ENCODE measurements at regions not wholly inside any gene's neighbourhood (a gene's known extent, or its start where the extent isn't known, plus 50 kb on each side); places are given as distances from the start of the nearest gene placed in this dataset.
A peak's percentile ranks its signal among the peaks of the same experiment; 100 is the strongest.

DNA sequence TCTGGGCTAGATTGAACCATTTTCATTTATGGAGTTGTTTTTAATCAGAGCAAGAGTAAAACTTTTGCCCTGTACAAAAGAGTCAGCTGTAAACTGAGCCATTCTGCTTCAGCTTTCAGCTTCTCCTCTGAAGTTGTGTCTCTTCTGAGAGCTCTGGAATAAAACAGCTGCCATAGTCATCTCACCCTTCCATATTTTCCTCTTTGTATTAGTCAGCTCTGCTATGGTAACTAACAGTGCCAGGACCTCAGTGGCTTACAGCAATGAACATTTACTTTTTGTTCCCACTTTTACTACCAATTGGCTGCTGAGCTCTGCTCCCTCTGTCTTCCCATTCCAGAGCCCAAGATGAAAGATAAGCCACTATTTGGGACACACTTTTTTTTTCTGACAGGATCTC, 178.5 kb downstream of the DAD1 start:
- intact Hi-C loops (cut with DNase I), result no loop called here
- ATAC-seq (no peak), DNase-seq (no peak)
- H3K36me3 ChIP-seq, result no peaks in the 10 kb centered on the region
- H3K27me3 ChIP-seq, result no peaks in the 10 kb centered on the region
- TF ChIP-seq, protein P1, sequence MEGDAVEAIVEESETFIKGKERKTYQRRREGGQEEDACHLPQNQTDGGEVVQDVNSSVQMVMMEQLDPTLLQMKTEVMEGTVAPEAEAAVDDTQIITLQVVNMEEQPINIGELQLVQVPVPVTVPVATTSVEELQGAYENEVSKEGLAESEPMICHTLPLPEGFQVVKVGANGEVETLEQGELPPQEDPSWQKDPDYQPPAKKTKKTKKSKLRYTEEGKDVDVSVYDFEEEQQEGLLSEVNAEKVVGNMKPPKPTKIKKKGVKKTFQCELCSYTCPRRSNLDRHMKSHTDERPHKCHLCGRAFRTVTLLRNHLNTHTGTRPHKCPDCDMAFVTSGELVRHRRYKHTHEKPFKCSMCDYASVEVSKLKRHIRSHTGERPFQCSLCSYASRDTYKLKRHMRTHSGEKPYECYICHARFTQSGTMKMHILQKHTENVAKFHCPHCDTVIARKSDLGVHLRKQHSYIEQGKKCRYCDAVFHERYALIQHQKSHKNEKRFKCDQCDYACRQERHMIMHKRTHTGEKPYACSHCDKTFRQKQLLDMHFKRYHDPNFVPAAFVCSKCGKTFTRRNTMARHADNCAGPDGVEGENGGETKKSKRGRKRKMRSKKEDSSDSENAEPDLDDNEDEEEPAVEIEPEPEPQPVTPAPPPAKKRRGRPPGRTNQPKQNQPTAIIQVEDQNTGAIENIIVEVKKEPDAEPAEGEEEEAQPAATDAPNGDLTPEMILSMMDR (IDR thresholded peaks at IDR 0.05), result no peak
- H3K27ac ChIP-seq, result no peak overlapping the region
- H3K4me1 ChIP-seq, result no peaks in the 10 kb centered on the region
- H3K4me3 ChIP-seq, result no peak overlapping the region
- no peaks in the 10 kb centered on the region for H3K9me3 ChIP-seq

DNA sequence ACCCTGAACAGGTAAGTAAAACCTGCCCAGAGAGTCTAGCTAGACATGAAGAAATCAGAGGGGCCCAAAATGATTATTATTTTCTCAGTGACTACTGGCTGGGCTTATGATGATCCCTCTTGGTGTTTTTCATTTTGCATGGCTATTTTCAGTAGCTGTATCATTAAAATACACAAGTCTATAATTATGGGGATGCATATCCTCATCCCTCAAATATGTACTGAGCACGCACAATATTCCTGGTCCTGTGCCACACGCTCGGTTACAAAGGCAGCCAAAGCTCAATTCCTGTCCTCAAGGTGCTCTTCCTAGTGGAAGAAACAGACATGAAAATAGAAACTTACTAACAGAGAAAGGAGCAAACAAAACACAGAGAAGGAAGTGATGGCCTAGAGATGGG, 180.0 kb downstream of the DAD1 start:
- intact Hi-C loops (cut with DNase I), result no loop called here
- DNase-seq (no peak), ATAC-seq (no peak)
- H3K27ac ChIP-seq, result no peak overlapping the region
- no peaks in the 10 kb centered on the region for H3K27me3 ChIP-seq
- H3K4me3 ChIP-seq, result no peak overlapping the region
- no peaks in the 10 kb centered on the region for H3K4me1 ChIP-seq
- H3K36me3 ChIP-seq, result no peaks in the 10 kb centered on the region
- H3K9me3 ChIP-seq, result no peaks in the 10 kb centered on the region
- TF ChIP-seq, protein P1 (IDR thresholded peaks at IDR 0.05), result no peak

DNA sequence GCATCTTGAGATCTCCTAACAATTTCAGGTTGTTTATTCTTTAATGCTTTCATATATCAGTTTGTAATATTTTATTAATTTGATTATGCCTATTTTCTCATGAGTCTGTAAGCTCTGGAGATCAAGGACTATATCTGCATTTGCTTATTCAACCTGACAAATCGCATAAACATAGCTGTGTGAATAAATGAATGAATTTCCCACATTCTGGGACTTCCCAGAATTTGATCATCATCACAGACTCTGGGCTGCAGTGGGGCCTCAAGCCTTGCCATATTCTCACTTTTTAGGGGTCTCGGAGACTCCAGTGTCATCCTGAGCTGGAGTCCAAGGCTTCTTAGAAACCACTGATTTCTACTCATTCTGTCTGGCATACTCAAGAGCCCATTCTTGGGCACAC, 180.5 kb downstream of the DAD1 start:
- TF ChIP-seq, protein P1 (IDR thresholded peaks at IDR 0.05), result no peak
- intact Hi-C loops (cut with DNase I), result no loop called here
- no peak for ATAC-seq

DNA sequence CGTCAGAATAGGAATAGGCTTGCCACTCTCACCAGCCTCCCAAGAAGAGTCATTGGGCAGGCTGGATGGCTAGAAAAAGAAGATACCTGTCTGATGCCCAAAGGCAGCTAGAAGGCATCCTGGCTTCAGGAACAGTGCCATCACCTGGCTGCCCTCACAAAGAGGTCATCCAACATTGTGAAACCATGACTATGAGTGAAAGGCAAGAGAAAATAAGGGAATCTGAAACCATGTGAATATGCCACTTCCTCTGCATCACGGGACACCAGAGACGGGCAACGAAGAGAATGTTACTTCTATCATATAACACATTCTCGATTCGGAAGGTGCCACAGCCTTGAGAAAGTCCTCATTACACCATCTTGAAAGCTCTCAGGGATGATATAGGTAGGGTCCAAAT, 182.0 kb downstream of the DAD1 start:
- Histone ChIP-seq H3K9me3 (no peaks in the 10 kb centered on the region), H3K27me3 (no peaks in the 10 kb centered on the region), H3K4me3 (no peak overlapping the region), H3K36me3 (no peaks in the 10 kb centered on the region), H3K4me1 (no peaks in the 10 kb centered on the region), H3K27ac (no peak overlapping the region)
- intact Hi-C loops (cut with DNase I), result no loop called here
- TF ChIP-seq, protein P1 (IDR thresholded peaks at IDR 0.05), result no peak
- peak; percentile 25 for ATAC-seq
- DNase-seq, result no peak

More for the DNA sequence above, 180.5 kb downstream of the DAD1 start:
- no peaks in the 10 kb centered on the region for H3K36me3 ChIP-seq
- H3K4me1 ChIP-seq, result no peaks in the 10 kb centered on the region
- H3K9me3 ChIP-seq, result no peaks in the 10 kb centered on the region
- no peak for DNase-seq
- H3K27me3 ChIP-seq, result no peaks in the 10 kb centered on the region
- H3K27ac ChIP-seq, result no peak overlapping the region
- no peak overlapping the region for H3K4me3 ChIP-seq

DNA sequence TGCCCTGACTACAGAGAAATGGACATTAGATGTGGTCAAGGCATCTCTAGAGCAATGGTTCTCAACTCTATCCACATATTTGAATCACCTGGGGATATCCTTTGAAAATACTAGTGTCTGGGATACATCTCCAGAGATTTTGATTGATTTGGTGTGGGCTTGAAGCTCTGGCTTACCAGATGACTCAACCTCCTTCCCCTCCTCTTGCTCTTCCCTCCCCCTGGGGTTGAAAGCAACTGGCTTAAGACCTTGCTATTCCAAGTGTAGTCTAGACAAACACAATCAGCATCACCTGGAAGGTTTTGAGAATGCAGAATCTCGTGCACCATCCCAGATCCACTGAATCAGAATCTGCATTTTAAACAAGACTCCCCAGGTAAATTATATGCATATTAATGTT, 183.8 kb downstream of the DAD1 start:
- no peak overlapping the region for H3K4me3 ChIP-seq
- intact Hi-C loops (cut with DNase I), result no loop called here
- TF ChIP-seq, protein P1 (IDR thresholded peaks at IDR 0.05), result no peak
- ATAC-seq (no peak), DNase-seq (no peak)
- H3K9me3 ChIP-seq, result no peaks in the 10 kb centered on the region
- H3K27me3 ChIP-seq, result no peaks in the 10 kb centered on the region
- H3K36me3 ChIP-seq, result no peaks in the 10 kb centered on the region
- no peak overlapping the region for H3K27ac ChIP-seq
- H3K4me1 ChIP-seq, result no peaks in the 10 kb centered on the region

Measured in left lung (tissue), 4 donors.